ENCODE measurements at regions not wholly inside any gene's neighbourhood (a gene's known extent, or its start where the extent isn't known, plus 50 kb on each side); places are given as distances from the start of the nearest gene placed in this dataset.

DNA sequence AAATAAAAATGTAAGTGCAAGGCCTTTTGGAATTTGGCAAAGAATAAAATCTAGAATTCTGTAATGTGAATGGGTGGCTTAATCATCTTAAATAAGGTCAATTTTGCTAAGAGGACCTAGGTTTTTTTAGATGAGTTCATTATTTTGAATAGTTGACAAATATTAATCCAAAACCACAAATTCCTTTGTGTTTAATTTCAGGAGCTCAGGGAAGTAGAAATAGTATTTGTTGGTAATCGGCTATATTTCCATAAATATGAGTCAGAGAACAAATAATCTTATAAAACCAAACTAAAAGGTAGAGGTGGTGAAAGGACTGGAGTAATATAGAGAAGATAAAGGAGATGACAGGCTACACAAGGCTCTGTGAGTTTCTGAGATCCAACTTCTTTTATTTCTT, 190.4 kb upstream of the TLL1 start:
- H3K36me3 ChIP-seq (ENCODE audit: control insufficient read depth in 2 of 3, insufficient read depth in 3 of 3, low read length in 3 of 3) = no peaks in the 10 kb centered on the region
- H3K9ac ChIP-seq (ENCODE audit: low read length in 3 of 3) = no peak overlapping the region
- no peak for FAIRE-seq
- no peak overlapping the region for H3K27ac ChIP-seq (ENCODE audit: low read depth in 2 of 2, low read length in 2 of 2)
- no peaks in the 10 kb centered on the region for H3K27me3 ChIP-seq (ENCODE audit: control insufficient read depth, insufficient read depth, low read length)
- no peak overlapping the region for H3K4me3 ChIP-seq (ENCODE audit: low read length in 3 of 3)
- H3K4me1 ChIP-seq (ENCODE audit: control insufficient read depth in 2 of 3, insufficient read depth in 2 of 3, low read depth in 1 of 3, low read length in 3 of 3) = no peaks in the 10 kb centered on the region
- H3K9me3 ChIP-seq (ENCODE audit: control insufficient read depth in 2 of 3, insufficient read depth in 1 of 3, low read length in 3 of 3) = no peaks in the 10 kb centered on the region
- TF ChIP-seq, protein P1, sequence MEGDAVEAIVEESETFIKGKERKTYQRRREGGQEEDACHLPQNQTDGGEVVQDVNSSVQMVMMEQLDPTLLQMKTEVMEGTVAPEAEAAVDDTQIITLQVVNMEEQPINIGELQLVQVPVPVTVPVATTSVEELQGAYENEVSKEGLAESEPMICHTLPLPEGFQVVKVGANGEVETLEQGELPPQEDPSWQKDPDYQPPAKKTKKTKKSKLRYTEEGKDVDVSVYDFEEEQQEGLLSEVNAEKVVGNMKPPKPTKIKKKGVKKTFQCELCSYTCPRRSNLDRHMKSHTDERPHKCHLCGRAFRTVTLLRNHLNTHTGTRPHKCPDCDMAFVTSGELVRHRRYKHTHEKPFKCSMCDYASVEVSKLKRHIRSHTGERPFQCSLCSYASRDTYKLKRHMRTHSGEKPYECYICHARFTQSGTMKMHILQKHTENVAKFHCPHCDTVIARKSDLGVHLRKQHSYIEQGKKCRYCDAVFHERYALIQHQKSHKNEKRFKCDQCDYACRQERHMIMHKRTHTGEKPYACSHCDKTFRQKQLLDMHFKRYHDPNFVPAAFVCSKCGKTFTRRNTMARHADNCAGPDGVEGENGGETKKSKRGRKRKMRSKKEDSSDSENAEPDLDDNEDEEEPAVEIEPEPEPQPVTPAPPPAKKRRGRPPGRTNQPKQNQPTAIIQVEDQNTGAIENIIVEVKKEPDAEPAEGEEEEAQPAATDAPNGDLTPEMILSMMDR (IDR thresholded peaks at IDR 0.05; ENCODE audit: borderline replicate concordance, extremely low read depth, insufficient read depth) = no peak
- no peak for DNase-seq
- intact Hi-C loops (cut with DNase I) = no loop called here

DNA sequence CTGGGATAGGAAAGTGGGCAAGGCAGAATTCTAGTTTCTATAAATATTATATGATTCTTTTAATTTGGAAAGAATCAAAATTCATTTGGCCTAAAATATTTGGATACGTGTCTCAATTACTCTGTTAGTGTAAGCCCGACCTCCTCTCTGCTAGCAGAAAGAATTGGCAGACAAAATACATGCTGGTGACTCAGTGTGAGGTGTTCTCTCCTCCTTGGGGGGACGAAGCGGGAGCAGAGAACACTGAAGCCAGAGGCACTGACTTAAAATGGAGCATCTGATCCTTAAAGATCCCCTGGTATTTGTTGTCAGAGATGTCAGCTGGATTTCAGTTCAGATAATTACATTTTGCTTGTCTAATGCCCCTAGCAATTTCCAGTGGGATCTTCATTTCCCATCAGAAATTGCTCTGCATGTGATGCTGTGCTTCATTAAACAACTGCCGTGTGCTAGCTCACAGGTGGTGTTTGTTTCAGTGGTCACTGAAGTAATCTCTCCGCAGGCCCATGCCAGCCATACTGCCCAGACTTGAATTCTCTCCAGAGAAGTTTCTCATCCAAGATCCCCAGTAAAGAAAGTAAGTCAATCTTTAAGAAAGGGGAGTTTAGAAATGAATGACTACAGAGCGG, 188.7 kb upstream of the TLL1 start:
- H3K4me1 ChIP-seq (ENCODE audit: control insufficient read depth in 2 of 3, insufficient read depth in 2 of 3, low read depth in 1 of 3, low read length in 3 of 3) = no peaks in the 10 kb centered on the region
- H3K9ac ChIP-seq (ENCODE audit: low read length in 3 of 3) = no peak overlapping the region
- intact Hi-C loops (cut with DNase I) = no loop called here
- FAIRE-seq = no peak
- no peaks in the 10 kb centered on the region for H3K9me3 ChIP-seq (ENCODE audit: control insufficient read depth in 2 of 3, insufficient read depth in 1 of 3, low read length in 3 of 3)
- TF ChIP-seq, protein P1 (IDR thresholded peaks at IDR 0.05; ENCODE audit: borderline replicate concordance, extremely low read depth, insufficient read depth) = no peak
- H3K36me3 ChIP-seq (ENCODE audit: control insufficient read depth in 2 of 3, insufficient read depth in 3 of 3, low read length in 3 of 3) = no peaks in the 10 kb centered on the region
- DNase-seq = peak in 1 of 5 donors; percentile 8
- no peak overlapping the region for H3K27ac ChIP-seq (ENCODE audit: low read depth in 2 of 2, low read length in 2 of 2)
- no peaks in the 10 kb centered on the region for H3K27me3 ChIP-seq (ENCODE audit: control insufficient read depth, insufficient read depth, low read length)
- no peak overlapping the region for H3K4me3 ChIP-seq (ENCODE audit: low read length in 3 of 3)

DNA sequence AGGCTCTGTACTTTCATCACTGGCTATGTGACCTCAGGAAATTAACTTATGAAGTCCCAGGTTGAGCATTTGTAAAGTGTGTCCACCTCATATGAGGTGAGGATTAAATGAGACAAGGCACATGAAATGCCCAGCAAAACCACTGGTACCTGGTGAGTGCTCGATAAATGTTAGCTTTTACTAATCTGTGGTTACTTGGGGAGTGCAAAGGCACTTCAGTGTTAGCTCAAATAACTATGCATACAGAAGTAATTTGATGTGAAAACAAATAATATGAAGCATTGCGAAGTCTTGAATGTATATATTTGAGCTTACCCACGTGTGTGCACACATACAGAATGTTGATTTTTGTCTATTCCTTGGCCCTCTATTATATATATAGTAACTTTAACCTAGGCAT, 186.3 kb upstream of the TLL1 start:
- Histone ChIP-seq H3K36me3 (ENCODE audit: control insufficient read depth in 2 of 3, insufficient read depth in 3 of 3, low read length in 3 of 3) (no peaks in the 10 kb centered on the region), H3K27ac (ENCODE audit: low read depth in 2 of 2, low read length in 2 of 2) (no peak overlapping the region), H3K27me3 (ENCODE audit: control insufficient read depth, insufficient read depth, low read length) (no peaks in the 10 kb centered on the region), H3K4me1 (ENCODE audit: control insufficient read depth in 2 of 3, insufficient read depth in 2 of 3, low read depth in 1 of 3, low read length in 3 of 3) (no peaks in the 10 kb centered on the region), H3K9me3 (ENCODE audit: control insufficient read depth in 2 of 3, insufficient read depth in 1 of 3, low read length in 3 of 3) (no peaks in the 10 kb centered on the region), H3K4me3 (ENCODE audit: low read length in 3 of 3) (no peak overlapping the region), H3K9ac (ENCODE audit: low read length in 3 of 3) (no peak overlapping the region)
- FAIRE-seq (no peak), DNase-seq (no peak)
- intact Hi-C loops (cut with DNase I) = no loop called here
- TF ChIP-seq, protein P1 (IDR thresholded peaks at IDR 0.05; ENCODE audit: borderline replicate concordance, extremely low read depth, insufficient read depth) = no peak

DNA sequence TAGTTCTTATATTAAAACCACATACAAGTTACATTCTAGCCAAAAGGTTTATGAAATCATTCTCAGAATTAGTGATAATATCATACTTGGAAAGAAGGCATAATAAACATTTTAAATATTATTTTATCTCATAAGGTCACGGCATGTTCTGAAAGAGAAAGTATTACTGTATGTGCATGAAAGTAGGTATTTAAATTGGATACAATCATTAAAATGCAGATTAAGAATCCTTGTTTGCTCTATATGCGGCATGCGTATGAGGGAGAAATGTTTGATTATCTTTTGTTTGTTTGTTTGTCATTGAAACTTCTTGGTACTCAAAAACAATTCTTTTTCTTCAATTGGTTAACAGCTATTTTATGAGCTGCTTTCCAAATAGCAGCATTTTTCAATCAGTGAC, 183.9 kb upstream of the TLL1 start:
- TF ChIP-seq, protein P1 (IDR thresholded peaks at IDR 0.05; ENCODE audit: borderline replicate concordance, extremely low read depth, insufficient read depth) = no peak
- H3K27me3 ChIP-seq (ENCODE audit: control insufficient read depth, insufficient read depth, low read length) = no peaks in the 10 kb centered on the region
- H3K4me3 ChIP-seq (ENCODE audit: low read length in 3 of 3) = no peak overlapping the region
- no peak overlapping the region for H3K9ac ChIP-seq (ENCODE audit: low read length in 3 of 3)
- no peaks in the 10 kb centered on the region for H3K4me1 ChIP-seq (ENCODE audit: control insufficient read depth in 2 of 3, insufficient read depth in 2 of 3, low read depth in 1 of 3, low read length in 3 of 3)
- no peaks in the 10 kb centered on the region for H3K36me3 ChIP-seq (ENCODE audit: control insufficient read depth in 2 of 3, insufficient read depth in 3 of 3, low read length in 3 of 3)
- FAIRE-seq (peak; percentile 11), DNase-seq (no peak)
- no peaks in the 10 kb centered on the region for H3K9me3 ChIP-seq (ENCODE audit: control insufficient read depth in 2 of 3, insufficient read depth in 1 of 3, low read length in 3 of 3)
- intact Hi-C loops (cut with DNase I) = no loop called here
- H3K27ac ChIP-seq (ENCODE audit: low read depth in 2 of 2, low read length in 2 of 2) = no peak overlapping the region

All from kidney (tissue), 13 donors.